ENCODE measurements at regions not wholly inside any gene's neighbourhood (a gene's known extent, or its start where the extent isn't known, plus 50 kb on each side); places are given as distances from the start of the nearest gene placed in this dataset.

DNA sequence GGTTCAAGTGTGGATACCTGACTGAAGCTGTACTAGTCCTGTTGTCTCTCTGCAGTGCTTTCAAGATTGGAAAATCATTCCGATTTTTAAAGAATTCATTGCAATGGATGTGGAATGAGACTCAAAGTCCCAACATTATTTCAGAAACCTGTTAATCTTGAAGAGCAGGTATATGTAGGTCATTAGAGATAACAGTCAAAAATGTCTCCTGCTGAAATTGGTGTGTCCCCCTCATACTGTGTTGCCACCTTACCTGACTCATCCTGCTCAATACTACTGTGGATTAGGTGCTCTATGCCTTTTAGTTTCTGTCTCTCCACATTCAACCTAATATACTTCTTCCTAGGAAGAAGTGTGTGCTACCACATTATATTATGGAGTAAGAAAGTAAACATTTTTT is 91.1 kb upstream of the NR3C1 start:
- no peaks in the 10 kb centered on the region for H3K36me3 ChIP-seq (ENCODE audit: control insufficient read depth in 2 of 2, insufficient read depth in 2 of 2, low read length in 1 of 2)
- no peaks in the 10 kb centered on the region for H3K4me1 ChIP-seq (ENCODE audit: control insufficient read depth in 2 of 2, insufficient read depth in 2 of 2, low read length in 2 of 2)
- WGBS, result 96% methylated on average over 1 of the region's 1 CpG
- DNase-seq (ENCODE audit: low read depth in 6 of 9, low spot score in 9 of 9), result no peak
- H3K4me3 ChIP-seq (ENCODE audit: low read length in 2 of 2), result no peak overlapping the region
- H3K27me3 ChIP-seq (ENCODE audit: control insufficient read depth in 2 of 2, insufficient read depth in 1 of 2, low read length in 1 of 2), result no peaks in the 10 kb centered on the region
- H3K9me3 ChIP-seq (ENCODE audit: control insufficient read depth in 2 of 2, insufficient read depth in 1 of 2, low read length in 1 of 2), result no peaks in the 10 kb centered on the region
- H3K27ac ChIP-seq (ENCODE audit: low read depth in 1 of 2, low read length in 1 of 2), result no peak overlapping the region

GRCh38 chr5:143494162-143494561 is 90.7 kb upstream of the NR3C1 start:
- Histone ChIP-seq H3K4me1 (ENCODE audit: control insufficient read depth in 2 of 2, insufficient read depth in 2 of 2, low read length in 2 of 2) (no peaks in the 10 kb centered on the region), H3K36me3 (ENCODE audit: control insufficient read depth in 2 of 2, insufficient read depth in 2 of 2, low read length in 1 of 2) (no peaks in the 10 kb centered on the region), H3K9me3 (ENCODE audit: control insufficient read depth in 2 of 2, insufficient read depth in 1 of 2, low read length in 1 of 2) (no peaks in the 10 kb centered on the region), H3K27me3 (ENCODE audit: control insufficient read depth in 2 of 2, insufficient read depth in 1 of 2, low read length in 1 of 2) (no peaks in the 10 kb centered on the region), H3K27ac (ENCODE audit: low read depth in 1 of 2, low read length in 1 of 2) (no peak overlapping the region), H3K4me3 (ENCODE audit: low read length in 2 of 2) (no peak overlapping the region)
- WGBS, result 95% methylated on average over 2 of the region's 2 CpGs
- no peak for DNase-seq (ENCODE audit: low read depth in 6 of 9, low spot score in 9 of 9)

GRCh38 chr5:143492783-143493182 is 89.3 kb upstream of the NR3C1 start:
- no peaks in the 10 kb centered on the region for H3K27me3 ChIP-seq (ENCODE audit: control insufficient read depth in 2 of 2, insufficient read depth in 1 of 2, low read length in 1 of 2)
- no peak overlapping the region for H3K27ac ChIP-seq (ENCODE audit: low read depth in 1 of 2, low read length in 1 of 2)
- H3K4me3 ChIP-seq (ENCODE audit: low read length in 2 of 2), result no peak overlapping the region
- no peaks in the 10 kb centered on the region for H3K9me3 ChIP-seq (ENCODE audit: control insufficient read depth in 2 of 2, insufficient read depth in 1 of 2, low read length in 1 of 2)
- DNase-seq (ENCODE audit: low read depth in 6 of 9, low spot score in 9 of 9), result no peak
- no peaks in the 10 kb centered on the region for H3K4me1 ChIP-seq (ENCODE audit: control insufficient read depth in 2 of 2, insufficient read depth in 2 of 2, low read length in 2 of 2)
- no peaks in the 10 kb centered on the region for H3K36me3 ChIP-seq (ENCODE audit: control insufficient read depth in 2 of 2, insufficient read depth in 2 of 2, low read length in 1 of 2)

DNA sequence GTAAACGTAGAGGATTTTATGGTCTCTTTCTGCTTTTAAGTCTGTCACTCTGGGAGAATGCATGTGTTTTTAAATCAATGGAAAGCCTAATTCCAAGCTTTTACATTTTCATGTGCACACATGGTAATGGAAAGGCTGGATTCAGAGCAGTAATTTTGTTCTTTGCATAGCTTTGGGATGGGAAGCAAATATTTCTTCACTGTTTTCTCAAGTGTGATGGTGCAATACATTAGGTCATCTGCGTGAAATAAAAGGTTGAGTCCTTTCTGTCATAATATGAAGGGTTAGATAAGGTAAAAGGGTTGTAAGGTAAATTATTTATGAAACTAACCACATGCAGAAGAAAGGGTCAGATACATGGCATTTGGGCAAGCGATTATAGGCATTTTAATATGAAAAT is 88.2 kb upstream of the NR3C1 start:
- Histone ChIP-seq H3K27ac (ENCODE audit: low read depth in 1 of 2, low read length in 1 of 2) (no peak overlapping the region), H3K27me3 (ENCODE audit: control insufficient read depth in 2 of 2, insufficient read depth in 1 of 2, low read length in 1 of 2) (no peaks in the 10 kb centered on the region), H3K9me3 (ENCODE audit: control insufficient read depth in 2 of 2, insufficient read depth in 1 of 2, low read length in 1 of 2) (no peaks in the 10 kb centered on the region), H3K4me1 (ENCODE audit: control insufficient read depth in 2 of 2, insufficient read depth in 2 of 2, low read length in 2 of 2) (no peaks in the 10 kb centered on the region), H3K36me3 (ENCODE audit: control insufficient read depth in 2 of 2, insufficient read depth in 2 of 2, low read length in 1 of 2) (no peaks in the 10 kb centered on the region), H3K4me3 (ENCODE audit: low read length in 2 of 2) (no peak overlapping the region)
- WGBS, result 97% methylated on average over 3 of the region's 3 CpGs
- no peak for DNase-seq (ENCODE audit: low read depth in 6 of 9, low spot score in 9 of 9)

- WGBS, result 97% methylated on average over 3 of the region's 3 CpGs
Measured at GRCh38 chr5:143488381-143488780, 84.9 kb upstream of the NR3C1 start.

GRCh38 chr5:143484601-143485000 is 81.1 kb upstream of the NR3C1 start:
- Histone ChIP-seq H3K27ac (ENCODE audit: low read depth in 1 of 2, low read length in 1 of 2) (no peak overlapping the region), H3K4me1 (ENCODE audit: control insufficient read depth in 2 of 2, insufficient read depth in 2 of 2, low read length in 2 of 2) (no peaks in the 10 kb centered on the region), H3K4me3 (ENCODE audit: low read length in 2 of 2) (no peak overlapping the region), H3K36me3 (ENCODE audit: control insufficient read depth in 2 of 2, insufficient read depth in 2 of 2, low read length in 1 of 2) (no peaks in the 10 kb centered on the region), H3K27me3 (ENCODE audit: control insufficient read depth in 2 of 2, insufficient read depth in 1 of 2, low read length in 1 of 2) (no peaks in the 10 kb centered on the region), H3K9me3 (ENCODE audit: control insufficient read depth in 2 of 2, insufficient read depth in 1 of 2, low read length in 1 of 2) (no peaks in the 10 kb centered on the region)
- no peak for DNase-seq (ENCODE audit: low read depth in 6 of 9, low spot score in 9 of 9)
- WGBS, result 89% methylated on average over 1 of the region's 1 CpG

More at GRCh38 chr5:143488381-143488780, 84.9 kb upstream of the NR3C1 start:
- Histone ChIP-seq H3K27ac (ENCODE audit: low read depth in 1 of 2, low read length in 1 of 2) (no peak overlapping the region), H3K27me3 (ENCODE audit: control insufficient read depth in 2 of 2, insufficient read depth in 1 of 2, low read length in 1 of 2) (no peaks in the 10 kb centered on the region), H3K4me3 (ENCODE audit: low read length in 2 of 2) (no peak overlapping the region), H3K4me1 (ENCODE audit: control insufficient read depth in 2 of 2, insufficient read depth in 2 of 2, low read length in 2 of 2) (no peaks in the 10 kb centered on the region), H3K36me3 (ENCODE audit: control insufficient read depth in 2 of 2, insufficient read depth in 2 of 2, low read length in 1 of 2) (no peaks in the 10 kb centered on the region), H3K9me3 (ENCODE audit: control insufficient read depth in 2 of 2, insufficient read depth in 1 of 2, low read length in 1 of 2) (no peaks in the 10 kb centered on the region)
- no peak for DNase-seq (ENCODE audit: low read depth in 6 of 9, low spot score in 9 of 9)

- H3K4me3 ChIP-seq (ENCODE audit: low read length in 2 of 2), result no peak overlapping the region
- H3K36me3 ChIP-seq (ENCODE audit: control insufficient read depth in 2 of 2, insufficient read depth in 2 of 2, low read length in 1 of 2), result no peaks in the 10 kb centered on the region
- no peaks in the 10 kb centered on the region for H3K9me3 ChIP-seq (ENCODE audit: control insufficient read depth in 2 of 2, insufficient read depth in 1 of 2, low read length in 1 of 2)
- 97% methylated on average over 4 of the region's 4 CpGs for WGBS
- no peaks in the 10 kb centered on the region for H3K4me1 ChIP-seq (ENCODE audit: control insufficient read depth in 2 of 2, insufficient read depth in 2 of 2, low read length in 2 of 2)
- no peak for DNase-seq (ENCODE audit: low read depth in 6 of 9, low spot score in 9 of 9)
- no peak overlapping the region for H3K27ac ChIP-seq (ENCODE audit: low read depth in 1 of 2, low read length in 1 of 2)
- no peaks in the 10 kb centered on the region for H3K27me3 ChIP-seq (ENCODE audit: control insufficient read depth in 2 of 2, insufficient read depth in 1 of 2, low read length in 1 of 2)
Measured at GRCh38 chr5:143481697-143482531, 78.4 kb upstream of the NR3C1 start.

DNA sequence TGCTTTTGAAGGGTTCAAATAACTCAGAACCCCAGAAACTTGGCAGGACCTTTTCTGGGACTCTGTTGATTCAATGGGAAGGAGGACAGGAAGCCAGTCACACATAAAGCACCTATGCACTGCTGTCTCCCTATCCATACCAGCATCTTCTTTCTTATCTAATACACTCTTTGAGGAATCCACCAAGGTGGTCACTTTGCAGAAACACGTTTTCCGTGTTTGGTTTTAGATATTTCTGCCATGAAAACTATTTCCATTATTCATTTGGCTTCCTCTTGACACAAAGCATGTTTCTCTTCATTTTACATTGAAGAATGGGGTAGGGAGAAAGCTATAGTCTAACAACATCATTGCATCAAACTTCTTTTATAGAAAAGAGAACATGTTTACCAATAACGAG is 76.5 kb upstream of the NR3C1 start:
- H3K4me1 ChIP-seq (ENCODE audit: control insufficient read depth in 2 of 2, insufficient read depth in 2 of 2, low read length in 2 of 2), result no peaks in the 10 kb centered on the region
- H3K4me3 ChIP-seq (ENCODE audit: low read length in 2 of 2), result no peak overlapping the region
- no peak overlapping the region for H3K27ac ChIP-seq (ENCODE audit: low read depth in 1 of 2, low read length in 1 of 2)
- no peaks in the 10 kb centered on the region for H3K27me3 ChIP-seq (ENCODE audit: control insufficient read depth in 2 of 2, insufficient read depth in 1 of 2, low read length in 1 of 2)
- DNase-seq (ENCODE audit: low read depth in 6 of 9, low spot score in 9 of 9), result no peak
- H3K36me3 ChIP-seq (ENCODE audit: control insufficient read depth in 2 of 2, insufficient read depth in 2 of 2, low read length in 1 of 2), result no peaks in the 10 kb centered on the region
- WGBS, result 97% methylated on average over 3 of the region's 3 CpGs
- no peaks in the 10 kb centered on the region for H3K9me3 ChIP-seq (ENCODE audit: control insufficient read depth in 2 of 2, insufficient read depth in 1 of 2, low read length in 1 of 2)

- DNase-seq (ENCODE audit: low read depth in 6 of 9, low spot score in 9 of 9), result no peak
- Histone ChIP-seq H3K9me3 (ENCODE audit: control insufficient read depth in 2 of 2, insufficient read depth in 1 of 2, low read length in 1 of 2) (no peaks in the 10 kb centered on the region), H3K36me3 (ENCODE audit: control insufficient read depth in 2 of 2, insufficient read depth in 2 of 2, low read length in 1 of 2) (no peaks in the 10 kb centered on the region), H3K4me3 (ENCODE audit: low read length in 2 of 2) (no peak overlapping the region), H3K27me3 (ENCODE audit: control insufficient read depth in 2 of 2, insufficient read depth in 1 of 2, low read length in 1 of 2) (no peaks in the 10 kb centered on the region), H3K4me1 (ENCODE audit: control insufficient read depth in 2 of 2, insufficient read depth in 2 of 2, low read length in 2 of 2) (no peaks in the 10 kb centered on the region), H3K27ac (ENCODE audit: low read depth in 1 of 2, low read length in 1 of 2) (no peak overlapping the region)
- WGBS, result 99% methylated on average over 1 of the region's 1 CpG
Measured at GRCh38 chr5:143479394-143479793, 75.9 kb upstream of the NR3C1 start.

All from thymus (tissue), 11 donors.